HEK293 (cell line): ENCODE measurements at regions not wholly inside any gene's neighbourhood (a gene's known extent, or its start where the extent isn't known, plus 50 kb on each side); places are given as distances from the start of the nearest gene placed in this dataset.
A peak's percentile ranks its signal among the peaks of the same experiment; 100 is the strongest.

ENCODE experiments used
- CTCF ChIA-PET: fragments of 350-600 bp; formaldehyde crosslinking; extraction: SDS; loops from one replicate; lab custom pipeline; 2021; ENCODE audit warnings: antibody characterized with exemption; lab: Yijun Ruan, JAX
- POLR2A ChIA-PET: fragments of 300-600 bp; formaldehyde crosslinking; extraction: SDS; loops from one replicate; lab custom pipeline; 2020; ENCODE audit warnings: antibody characterized with exemption, inconsistent platforms; lab: Yijun Ruan, JAX
- H3K27ac ChIP-seq: fragments of 200-500 bp; sonication (Bioruptor generic); 2 replicates; pipeline ENCODE4 v1.5.1; 2014; ENCODE audit warnings: low read depth, low read length, control low read depth, inconsistent platforms; ENCODE audit errors: extremely low read depth
- H3K36me3 ChIP-seq, 2 experiments: fragments of 200-500 bp in 1 of 2; sonication (Bioruptor generic) in 1 of 2; 1 replicate in 1 of 2; 2 replicates in 1 of 2; pipeline ENCODE4 v1.5.1; 2014 to 2017; ENCODE audit warnings: inconsistent platforms in 2 of 2, low read length in 2 of 2; ENCODE audit not compliant: control insufficient read depth in 2 of 2, insufficient read depth in 1 of 2
- H3K4me1 ChIP-seq: fragments of 200-500 bp; sonication (Bioruptor generic); 2 replicates; pipeline ENCODE4 v1.5.1; 2014; ENCODE audit warnings: mild to moderate bottlenecking, low read length, inconsistent platforms; ENCODE audit not compliant: control insufficient read depth, insufficient read depth
- H3K4me3 ChIP-seq: 2 replicates; pipeline ENCODE4 v1.5.1; 2011; ENCODE audit warnings: low read depth, mild to moderate bottlenecking, control low read depth, low read length, moderate library complexity
- H3K9me3 ChIP-seq: fragments of 200-500 bp; sonication (Bioruptor generic); 2 replicates; pipeline ENCODE4 v1.5.1; 2014; ENCODE audit warnings: low read depth, low read length, inconsistent platforms; ENCODE audit not compliant: control insufficient read depth, insufficient read depth
- BCL11B ChIP-seq: fragments of 450-650 bp; formaldehyde crosslinking; IDR thresholded peaks from 2 replicates; pipeline ENCODE4 v1.5.1; 2016; ENCODE audit warnings: low read depth, missing biosample characterization, missing genetic modification characterization
- KLF1 ChIP-seq: fragments of 450-650 bp; formaldehyde crosslinking; IDR thresholded peaks from 2 replicates; pipeline ENCODE4 v1.5.1; 2016; ENCODE audit warnings: missing biosample characterization, missing genetic modification characterization
- MYNN ChIP-seq: fragments of 450-650 bp; formaldehyde crosslinking; IDR thresholded peaks from 2 replicates; pipeline ENCODE4 v1.5.1; 2016; ENCODE audit warnings: missing biosample characterization, missing genetic modification characterization, borderline replicate concordance
- SETDB1 ChIP-seq: IDR thresholded peaks from one replicate; pipeline ENCODE4 v1.6.1; 2017; ENCODE audit warnings: mild to moderate bottlenecking, low read length, moderate library complexity, mixed read lengths; ENCODE audit not compliant: insufficient read length
- SP3 ChIP-seq: fragments of 450-650 bp; formaldehyde crosslinking; IDR thresholded peaks from 2 replicates; pipeline ENCODE4 v1.5.1; 2016; ENCODE audit warnings: missing biosample characterization, missing genetic modification characterization
- TRIM28 ChIP-seq: IDR thresholded peaks from 2 replicates; pipeline ENCODE4 v1.6.1; 2011; ENCODE audit warnings: low read length, control low read depth, borderline replicate concordance
- ZBTB44 ChIP-seq: fragments of 450-650 bp; IDR thresholded peaks from 2 replicates; pipeline ENCODE4 v1.5.1; 2018; ENCODE audit warnings: missing biosample characterization, mild to moderate bottlenecking, missing genetic modification characterization
- ZFP41 ChIP-seq: fragments of 450-650 bp; formaldehyde crosslinking; IDR thresholded peaks from 2 replicates; pipeline ENCODE4 v1.5.1; 2016; ENCODE audit warnings: missing biosample characterization, missing genetic modification characterization, borderline replicate concordance
- ZNF10 ChIP-seq: fragments of 450-650 bp; formaldehyde crosslinking; IDR thresholded peaks from 2 replicates; pipeline ENCODE4 v1.5.1; 2017; ENCODE audit warnings: missing biosample characterization, missing genetic modification characterization
- ZNF16 ChIP-seq: fragments of 450-650 bp; formaldehyde crosslinking; IDR thresholded peaks from 2 replicates; pipeline ENCODE4 v1.5.1; 2016; ENCODE audit warnings: low read depth, missing biosample characterization, missing genetic modification characterization
- ZNF169 ChIP-seq: fragments of 450-650 bp; formaldehyde crosslinking; IDR thresholded peaks from 2 replicates; pipeline ENCODE4 v1.5.1; 2016; ENCODE audit warnings: missing biosample characterization, missing genetic modification characterization
- ZNF18 ChIP-seq: fragments of 450-650 bp; formaldehyde crosslinking; IDR thresholded peaks from 2 replicates; pipeline ENCODE4 v1.5.1; 2016; ENCODE audit warnings: missing biosample characterization, missing genetic modification characterization
- ZNF2 ChIP-seq: fragments of 450-650 bp; formaldehyde crosslinking; IDR thresholded peaks from 2 replicates; pipeline ENCODE4 v1.5.1; 2016; ENCODE audit warnings: missing biosample characterization, missing genetic modification characterization
- ZNF292 ChIP-seq: fragments of 450-650 bp; formaldehyde crosslinking; IDR thresholded peaks from 2 replicates; pipeline ENCODE4 v1.5.1; 2016; ENCODE audit warnings: low read depth, missing biosample characterization, missing genetic modification characterization, borderline replicate concordance
- ZNF302 ChIP-seq: fragments of 450-650 bp; formaldehyde crosslinking; IDR thresholded peaks from 2 replicates; pipeline ENCODE4 v1.5.1; 2016; ENCODE audit warnings: missing biosample characterization, missing genetic modification characterization, low read depth
- ZNF366 ChIP-seq: fragments of 450-650 bp; formaldehyde crosslinking; conservative IDR thresholded peaks from 2 replicates; pipeline ENCODE4 v1.5.1; 2016; ENCODE audit warnings: missing biosample characterization, missing genetic modification characterization
- ZNF585B ChIP-seq: fragments of 450-650 bp; formaldehyde crosslinking; IDR thresholded peaks from 2 replicates; pipeline ENCODE4 v1.5.1; 2016; ENCODE audit warnings: missing biosample characterization, missing genetic modification characterization
- ZNF677 ChIP-seq: fragments of 450-650 bp; IDR thresholded peaks from 2 replicates; pipeline ENCODE4 v1.5.0; 2018; ENCODE audit warnings: missing biosample characterization, mild to moderate bottlenecking, missing genetic modification characterization, moderate library complexity
- ZNF785 ChIP-seq: fragments of 450-650 bp; formaldehyde crosslinking; IDR thresholded peaks from 2 replicates; pipeline ENCODE4 v1.5.1; 2016; ENCODE audit warnings: missing biosample characterization, missing genetic modification characterization
- ZNF792 ChIP-seq: fragments of 450-650 bp; formaldehyde crosslinking; IDR thresholded peaks from 2 replicates; pipeline ENCODE4 v1.5.1; 2016; ENCODE audit warnings: missing biosample characterization, missing genetic modification characterization

GRCh38 chr17:63019138-63019873, 53.3 kb downstream of the TANC2 start:
- H3K4me1 ChIP-seq: no peaks in the 10 kb centered on the region; the same call in 1 of the 2 replicates
- H3K9me3 ChIP-seq: no peaks in the 10 kb centered on the region; the same call in none of the 2 replicates
- ChIA-PET POLR2A (no interaction called here), CTCF (interaction anchor here (0.7 kb wide), 2 partner anchors 33 to 87 kb away, joined by 3 read pairs; no protein-coding TSS in a partner anchor)
- peaks cover 0 to 2% of the 10 kb centered on the region in 2 experiments; a peak in 2 of 3 replicates for H3K36me3 ChIP-seq
- H3K4me3 ChIP-seq: no peak overlapping the region
- TF ChIP-seq ZNF792 (tag by site-specific recombination): no peak
- no peak for TF ChIP-seq ZNF302
- no peak overlapping the region for H3K27ac ChIP-seq

GRCh38 chr17:63022567-63022966, 56.5 kb downstream of the TANC2 start:
- Histone ChIP-seq H3K27ac (no peak overlapping the region), H3K36me3 (peaks cover 0 to 2% of the 10 kb centered on the region in 2 experiments; a peak in 2 of 3 replicates), H3K4me3 (no peak overlapping the region), H3K9me3 (no peaks in the 10 kb centered on the region; the same call in none of the 2 replicates), H3K4me1 (no peaks in the 10 kb centered on the region; the same call in 1 of the 2 replicates)
- CTCF ChIA-PET: no interaction called here
- TF ChIP-seq ZNF785 (tag by site-specific recombination) (no peak), KLF1 (tag by site-specific recombination) (no peak), MYNN (tag by site-specific recombination) (no peak), ZNF366 (tag by site-specific recombination) (no peak), BCL11B (tag by site-specific recombination) (no peak), ZNF292 (no peak), ZNF169 (tag by site-specific recombination) (no peak), ZNF18 (tag by site-specific recombination) (no peak), ZFP41 (tag by site-specific recombination) (no peak), ZNF2 (tag by site-specific recombination) (no peak), ZBTB44 (tag by site-specific recombination) (no peak), ZNF10 (tag by site-specific recombination) (no peak), SETDB1 (peak; percentile 79), TRIM28 (peak; percentile 55; the same call in 1 of the 2 replicates), ZNF585B (peak; percentile 99), SP3 (tag by site-specific recombination) (no peak)
- POLR2A ChIA-PET: no interaction called here

- no peaks in the 10 kb centered on the region; the same call in 1 of the 2 replicates for H3K4me1 ChIP-seq
- ChIA-PET CTCF (no interaction called here), POLR2A (no interaction called here)
- TF ChIP-seq ZNF677 (tag by site-specific recombination) (no peak), ZNF16 (no peak)
- no peak overlapping the region for H3K4me3 ChIP-seq
- no peaks in the 10 kb centered on the region; the same call in none of the 2 replicates for H3K9me3 ChIP-seq
- peaks cover 0 to 2% of the 10 kb centered on the region in 2 experiments; a peak in 2 of 3 replicates for H3K36me3 ChIP-seq
- H3K27ac ChIP-seq: no peak overlapping the region
These were observed 57.0 kb downstream of the TANC2 start for GRCh38 chr17:63023049-63023448.
